ENCODE measurements at regions not wholly inside any gene's neighbourhood (a gene's known extent, or its start where the extent isn't known, plus 50 kb on each side); places are given as distances from the start of the nearest gene placed in this dataset.

- TF ChIP-seq EZH2 (IDR thresholded peaks at IDR 0.05) (no peak), POLR2AphosphoS5 (IDR thresholded peaks at IDR 0.05; ENCODE audit: borderline replicate concordance, low read depth, low read length) (no peak), FOXP2 (optimal IDR thresholded peaks at IDR 0.05; ENCODE audit: control extremely low read depth, extremely low read length, insufficient read depth) (no peak)
These were observed 686.6 kb upstream of the MIS18BP1 start for GRCh38 chr14:45939572-45939971.
